GM18858 (cell line): ENCODE measurements at regions not wholly inside any gene's neighbourhood (a gene's known extent, or its start where the extent isn't known, plus 50 kb on each side); places are given as distances from the start of the nearest gene placed in this dataset.
"Not testable (repeated sequence)": the region's sequence is repeated elsewhere in the genome, so short reads cannot be mapped to it uniquely, and the experiment has no call there.

Experiments
- ATAC-seq: cut with Tn5 transposase; IDR thresholded peaks from one replicate; pipeline ENCODE4 v1.9.1; 2021; ENCODE audit not compliant: unreplicated experiment

GRCh38 chr5:119879446-119879845 lies 250.1 kb downstream of the FAM170A start:
- no peak for ATAC-seq

- ATAC-seq: no peak
Observed at GRCh38 chr5:119895066-119895465, 265.7 kb downstream of the FAM170A start.

- ATAC-seq: no peak
Observed at GRCh38 chr5:119896826-119897536, 267.6 kb downstream of the FAM170A start.

GRCh38 chr5:119897537-119898370 lies 268.4 kb downstream of the FAM170A start:
- no peak for ATAC-seq

DNA sequence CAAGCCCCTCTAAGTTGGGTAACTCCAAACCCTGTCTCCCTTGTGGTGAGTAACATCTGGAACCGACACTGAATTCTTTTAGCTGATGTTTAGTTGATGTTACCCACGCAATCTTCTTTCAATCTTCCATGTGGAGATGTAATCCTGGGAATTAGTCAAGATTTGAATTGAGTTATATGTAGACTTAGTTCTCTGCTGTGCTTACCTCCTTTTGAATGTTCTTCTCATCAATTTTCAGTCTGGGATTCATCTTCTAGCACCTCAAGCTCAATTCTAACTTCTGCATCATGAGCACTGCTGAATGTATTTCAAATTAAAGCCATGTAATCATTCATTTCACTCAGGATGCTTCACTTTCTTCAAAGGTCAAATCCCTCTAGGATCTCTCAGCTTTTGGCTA lies 270.6 kb downstream of the FAM170A start:
- ATAC-seq: no peak

DNA sequence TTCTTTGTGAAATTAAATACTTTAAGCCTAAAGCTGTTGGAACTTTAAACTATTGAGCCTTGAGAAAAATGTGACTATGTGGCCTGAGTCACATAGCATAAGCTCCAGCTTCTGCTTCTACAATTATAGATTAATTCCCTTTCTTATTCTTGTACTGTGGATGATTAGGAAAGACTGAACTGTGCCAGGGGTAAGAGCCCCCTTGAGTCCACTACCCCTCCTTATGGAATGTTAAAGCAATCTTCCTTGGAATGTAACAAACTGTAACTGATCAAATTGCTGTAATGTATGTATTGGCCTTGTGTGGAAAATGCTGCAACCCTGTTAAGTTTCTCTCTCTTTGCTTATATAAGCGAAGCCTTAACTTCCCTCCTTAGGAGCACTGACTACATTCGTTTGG lies 273.2 kb downstream of the FAM170A start:
- ATAC-seq: no peak

- ATAC-seq: no peak
Observed at GRCh38 chr5:119913425-119913824, 284.1 kb downstream of the FAM170A start.

DNA sequence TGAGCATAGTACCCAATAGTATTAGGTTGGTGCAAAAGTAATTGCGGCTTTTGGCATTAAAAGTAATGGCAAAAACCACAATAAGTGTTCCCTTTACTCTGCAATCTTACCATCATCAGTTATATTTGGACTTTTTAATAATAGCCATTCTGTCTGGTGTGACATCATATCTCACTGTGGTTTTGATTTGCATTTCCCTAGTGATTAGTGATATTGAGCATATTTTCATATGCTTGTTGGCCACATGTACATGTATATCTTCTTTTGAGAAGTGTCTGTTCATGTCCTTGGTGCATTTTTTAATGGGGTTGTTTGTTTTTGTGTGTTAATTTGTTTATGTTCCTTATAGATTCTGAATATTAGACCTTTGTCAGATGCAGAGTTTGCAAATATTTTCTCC lies 289.9 kb downstream of the FAM170A start:
- no peak for ATAC-seq

- no peak for ATAC-seq
Observed at GRCh38 chr5:119926301-119926700, 296.9 kb downstream of the FAM170A start.

- ATAC-seq: no peak
Observed at GRCh38 chr5:119928974-119929373, 299.6 kb downstream of the FAM170A start.

DNA sequence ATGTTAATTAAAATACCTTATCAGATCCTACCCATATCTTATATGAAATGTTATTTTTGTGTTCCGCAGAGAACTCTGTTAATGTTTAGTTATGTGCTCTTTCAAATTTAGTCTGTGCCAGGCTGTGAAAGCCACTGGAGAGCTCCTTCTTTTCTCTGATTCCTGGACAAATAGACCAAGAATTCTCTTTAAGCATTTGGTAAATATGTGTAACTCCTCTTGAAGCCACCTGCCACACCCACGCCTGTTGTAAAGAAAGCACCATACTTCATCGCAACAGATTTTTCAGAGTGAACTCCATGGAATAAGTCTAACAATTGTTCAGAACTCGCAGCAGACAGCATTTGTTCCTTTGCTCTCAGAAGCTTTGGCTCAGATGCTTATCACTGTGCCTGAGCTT lies 301.1 kb downstream of the FAM170A start:
- no peak for ATAC-seq

DNA sequence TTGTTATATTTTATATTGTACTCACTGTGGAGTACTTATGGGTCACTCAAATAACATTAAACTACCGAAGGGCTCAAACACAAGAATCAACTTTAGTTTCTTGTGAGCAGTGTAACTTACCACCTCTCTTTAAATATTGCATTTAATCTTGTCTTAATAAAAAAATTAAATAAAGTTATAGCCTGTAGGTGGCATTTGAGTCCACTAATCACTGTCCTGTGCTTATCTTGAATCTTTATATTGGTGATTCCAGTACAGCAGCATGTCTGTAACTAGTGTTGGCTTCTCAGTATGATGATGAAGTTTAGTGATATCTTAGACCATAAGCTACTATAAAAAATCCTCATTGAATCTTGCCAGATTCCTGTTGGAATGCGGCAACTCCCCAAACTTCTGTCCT lies 313.8 kb downstream of the FAM170A start:
- ATAC-seq: no peak

DNA sequence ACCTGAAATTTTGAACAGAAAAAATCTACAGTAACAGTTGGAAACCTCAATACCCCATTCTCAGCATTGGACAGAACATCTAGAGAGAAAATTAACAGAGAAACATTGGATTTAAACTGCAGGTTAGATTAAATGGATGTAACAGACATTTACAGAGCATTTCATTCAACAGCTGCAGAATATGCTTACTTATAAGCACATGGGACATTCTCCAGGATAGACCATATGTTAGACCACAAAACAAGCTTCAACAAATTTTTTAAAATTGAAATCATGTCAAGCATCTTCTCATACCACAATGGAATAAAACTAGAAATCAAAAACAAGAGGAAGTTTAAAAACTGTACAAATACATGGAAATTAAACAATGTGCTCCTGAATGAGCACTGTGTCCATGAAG lies 316.3 kb downstream of the FAM170A start:
- ATAC-seq: no peak

DNA sequence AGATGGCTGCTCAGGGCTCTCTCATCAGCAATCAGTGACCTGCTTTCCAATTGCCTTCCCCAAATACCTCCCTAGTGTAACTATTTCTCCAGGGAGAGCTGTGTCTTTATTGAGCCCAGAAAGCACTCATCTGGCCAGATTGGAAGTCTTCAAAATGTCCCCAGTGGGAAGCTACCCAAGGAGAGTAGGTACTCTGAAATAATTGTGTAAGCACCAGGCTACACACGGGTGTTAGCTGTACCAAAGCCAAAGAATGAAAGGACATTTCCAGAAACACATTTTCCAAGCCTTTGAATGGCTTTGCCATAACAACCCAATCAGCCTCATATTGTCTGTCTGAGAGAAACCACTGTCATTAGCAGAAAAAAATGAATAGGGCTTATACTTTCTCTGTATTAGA lies 318.8 kb downstream of the FAM170A start:
- no peak for ATAC-seq

- ATAC-seq: no peak
Observed at GRCh38 chr5:119949426-119949999, 320.2 kb downstream of the FAM170A start.

DNA sequence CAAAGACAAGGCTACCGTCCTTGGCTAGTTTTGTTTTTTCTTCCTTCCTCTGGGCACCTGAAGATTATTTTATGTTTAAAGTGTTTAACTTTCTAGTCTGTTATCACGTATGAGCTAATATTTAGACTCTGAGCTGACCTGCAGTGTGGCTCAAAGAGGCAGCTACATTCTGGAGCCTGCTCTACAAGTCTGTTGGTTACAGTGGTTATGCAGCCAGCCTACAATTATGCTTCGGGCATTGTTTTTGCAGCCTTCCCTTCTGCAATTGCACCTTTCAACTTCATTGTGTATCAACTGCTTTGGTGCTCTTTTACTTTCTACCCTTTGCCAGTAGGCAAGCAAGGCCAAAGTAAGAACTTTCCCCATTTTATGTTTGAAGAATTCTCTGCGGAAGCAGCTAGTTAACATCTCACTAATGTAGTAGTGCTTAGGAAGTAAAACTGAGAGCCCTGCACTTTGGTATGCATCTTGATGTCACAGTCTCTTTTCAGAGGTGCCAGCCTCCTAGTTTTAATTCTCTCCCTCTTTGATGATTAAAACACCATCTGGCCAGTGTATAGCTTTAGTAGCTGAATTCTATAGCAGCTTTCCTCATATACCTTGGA lies 322.1 kb downstream of the FAM170A start:
- no peak for ATAC-seq

- ATAC-seq: no peak
Observed at GRCh38 chr5:119953474-119953873, 324.1 kb downstream of the FAM170A start.

DNA sequence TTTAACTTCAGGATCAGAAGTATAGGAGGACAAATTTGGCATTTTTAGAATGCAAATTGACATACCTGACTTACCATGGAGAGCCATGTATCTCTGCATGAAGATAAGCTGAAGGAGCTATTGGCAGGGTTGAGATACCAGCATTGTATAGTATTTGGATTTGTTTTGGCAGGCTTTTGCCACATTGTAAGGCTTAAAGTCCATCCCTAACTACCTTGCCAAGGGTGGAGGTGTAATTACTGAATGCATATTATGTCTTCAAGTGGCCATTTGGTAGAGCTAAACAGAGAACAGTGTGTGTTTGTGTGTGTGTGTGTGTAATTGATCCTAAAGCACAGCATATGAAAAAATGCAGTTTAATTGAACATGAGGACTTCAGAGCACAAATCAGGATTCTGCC lies 324.7 kb downstream of the FAM170A start:
- no peak for ATAC-seq

DNA sequence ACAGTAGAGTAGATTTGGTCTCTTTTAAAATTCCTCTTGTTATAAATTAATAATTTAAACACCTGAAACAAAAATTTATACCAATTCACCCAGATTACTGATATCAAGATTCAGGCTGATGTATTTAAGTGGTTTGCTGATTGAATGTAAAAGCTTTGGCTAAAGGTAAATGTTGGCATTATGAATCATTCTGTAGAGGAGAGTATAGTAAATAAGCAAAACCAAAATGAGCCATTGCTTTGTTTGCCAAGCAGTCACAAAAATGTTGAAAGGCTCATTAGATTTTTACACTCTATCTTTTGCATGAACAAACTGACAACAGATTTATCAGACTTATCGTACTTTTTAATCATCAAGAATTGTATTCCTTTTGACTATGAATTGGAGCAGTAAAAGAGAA lies 332.6 kb downstream of the FAM170A start:
- ATAC-seq: no peak

DNA sequence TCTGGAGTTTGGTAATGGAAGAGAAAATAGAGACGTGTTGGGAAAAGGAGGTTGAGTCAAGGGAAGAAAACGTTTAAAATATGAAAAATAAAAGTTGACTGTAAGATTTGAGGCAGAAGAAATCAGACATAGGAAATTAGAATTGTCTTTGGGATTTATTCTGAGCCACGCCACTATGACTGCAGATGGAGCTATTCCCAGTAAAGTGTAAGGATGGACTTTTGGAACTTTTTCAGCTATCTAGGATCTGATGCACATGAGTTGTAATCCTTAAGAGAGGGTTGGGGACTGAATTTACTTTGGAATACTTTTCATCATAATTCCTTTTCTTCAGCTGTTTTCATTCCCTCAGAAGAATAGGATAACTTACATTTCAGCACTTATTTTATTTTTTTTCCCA lies 336.7 kb downstream of the FAM170A start:
- no peak for ATAC-seq

- ATAC-seq: no peak
Observed at GRCh38 chr5:119968690-119969089, 339.3 kb downstream of the FAM170A start.

GRCh38 chr5:119987077-119987476 lies 357.7 kb downstream of the FAM170A start:
- not testable (repeated sequence) for ATAC-seq
